Body of pancreas (tissue), 4 donors: ENCODE measurements at regions not wholly inside any gene's neighbourhood (a gene's known extent, or its start where the extent isn't known, plus 50 kb on each side); places are given as distances from the start of the nearest gene placed in this dataset.
A peak's percentile ranks its signal among the peaks of the same experiment; 100 is the strongest.

Experiments used
- ATAC-seq: fragments of 150-250 bp; one replicate; pipeline ENCODE4 v1.9.1; 2016
- DNase-seq, 4 donors: peaks; one replicate each; pipeline ENCODE4 v3.0.0-alpha.2; 2019
- H3K27ac ChIP-seq, 4 donors: fragments of 200-600 bp; sonication (generic); 1 replicate in 3 of 4; 2 replicates in 1 of 4; pipeline versions ENCODE4 v1.5.1 to v1.6.1; 2016 to 2019; ENCODE audit warnings: mild to moderate bottlenecking in 1 of 4, mixed read lengths in 1 of 4, moderate library complexity in 1 of 4
- H3K27me3 ChIP-seq, 2 donors: fragments of 200-600 bp; sonication (generic); one replicate each; pipeline ENCODE4 v1.6.0; 2016; ENCODE audit warnings: mild to moderate bottlenecking in 1 of 2
- H3K36me3 ChIP-seq, 2 donors: fragments of 200-600 bp; sonication (generic); replicated peaks in 1 of 2; 2 replicates each; pipeline ENCODE4 v1.5.1; 2016; ENCODE audit warnings: low read depth in 2 of 2; ENCODE audit not compliant: insufficient read depth in 1 of 2
- H3K4me1 ChIP-seq: fragments of 200-600 bp; sonication (generic); one replicate; pipeline ENCODE4 v1.6.0; 2016
- H3K4me3 ChIP-seq, 2 donors: fragments of 200-600 bp; sonication (generic); 1 replicate in 1 of 2; 2 replicates in 1 of 2; pipeline ENCODE4 v1.5.1; 2016 to 2019
- H3K9me3 ChIP-seq, 3 donors: fragments of 200-600 bp; sonication (generic); 1 replicate in 2 of 3; 2 replicates in 1 of 3; pipeline ENCODE4 v1.5.1; 2016
- CTCF ChIP-seq, 7 experiments: fragments of 450-650 bp in 4 of 7; fragments of 200-600 bp in 3 of 7; sonication (generic) in 3 of 7; IDR thresholded peaks; one replicate each; pipeline ENCODE4 v1.5.1; 2016 to 2019; ENCODE audit warnings: antibody characterized with exemption in 7 of 7
- POLR2A ChIP-seq, 3 donors: fragments of 450-650 bp; IDR thresholded peaks; one replicate each; pipeline ENCODE4 v1.6.1; 2016; ENCODE audit warnings: antibody characterized with exemption in 3 of 3, mild to moderate bottlenecking in 2 of 3
- WGBS, 2 donors: methylation state at CpG; one replicate each; pipeline ENCODE4 v1.1.5; 2017; 5-methylcytosine and 5-hydroxymethylcytosine counted together
- intact Hi-C: fragments of 100-400 bp; cut with DNase I; formaldehyde crosslinking; loops from one replicate; pipeline ENCODE4 v1.15.1; 2023

- 59 to 63% methylated on average over 1 of the region's 1 CpG for WGBS, 2 donors
- Histone ChIP-seq H3K4me1 (no peaks in the 10 kb centered on the region), H3K36me3 (no peaks in the 10 kb centered on the region), H3K4me3 (no peak overlapping the region), H3K27ac (no peak overlapping the region), H3K27me3 (no peaks in the 10 kb centered on the region), H3K9me3 (no peaks in the 10 kb centered on the region)
- DNase-seq (no peak), ATAC-seq (no peak)
- intact Hi-C loops = no loop called here
- no peak for TF ChIP-seq CTCF (IDR thresholded peaks at IDR 0.05)
- TF ChIP-seq POLR2A (IDR thresholded peaks at IDR 0.05) = no peak
Measured at GRCh38 chr2:176492583-176492982, 223.3 kb downstream of the MTX2 start.

- no peak overlapping the region for H3K4me3 ChIP-seq
- H3K27ac ChIP-seq = no peak overlapping the region
- DNase-seq = no peak
- no peaks in the 10 kb centered on the region for H3K4me1 ChIP-seq
- ATAC-seq = no peak
- H3K9me3 ChIP-seq = no peaks in the 10 kb centered on the region
- H3K36me3 ChIP-seq = no peaks in the 10 kb centered on the region
- intact Hi-C loops = no loop called here
- H3K27me3 ChIP-seq = no peaks in the 10 kb centered on the region
- TF ChIP-seq POLR2A (IDR thresholded peaks at IDR 0.05) (no peak), CTCF (IDR thresholded peaks at IDR 0.05) (no peak)
- 77 to 79% methylated on average over 7 of the region's 7 CpGs for WGBS, 2 donors
Measured at GRCh38 chr2:176493226-176493825, 224.1 kb downstream of the MTX2 start.

GRCh38 chr2:176493909-176494308, 224.7 kb downstream of the MTX2 start:
- H3K36me3 ChIP-seq = no peaks in the 10 kb centered on the region
- no peak for ATAC-seq
- H3K4me1 ChIP-seq = no peaks in the 10 kb centered on the region
- H3K9me3 ChIP-seq = no peaks in the 10 kb centered on the region
- TF ChIP-seq CTCF (IDR thresholded peaks at IDR 0.05) (no peak), POLR2A (IDR thresholded peaks at IDR 0.05) (no peak)
- intact Hi-C loops = no loop called here
- no peak for DNase-seq
- no peaks in the 10 kb centered on the region for H3K27me3 ChIP-seq
- WGBS, 2 donors = 68 to 73% methylated on average over 3 of the region's 3 CpGs
- H3K4me3 ChIP-seq = no peak overlapping the region
- H3K27ac ChIP-seq = no peak overlapping the region

GRCh38 chr2:176494949-176495353, 225.7 kb downstream of the MTX2 start:
- ATAC-seq (no peak), DNase-seq (peak in 3 of 4 donors; percentile 20 to 47 (median 31))
- Histone ChIP-seq H3K27ac (no peak overlapping the region), H3K27me3 (no peaks in the 10 kb centered on the region), H3K9me3 (no peaks in the 10 kb centered on the region), H3K4me3 (no peak overlapping the region), H3K36me3 (no peaks in the 10 kb centered on the region), H3K4me1 (no peaks in the 10 kb centered on the region)
- 42 to 43% methylated on average over 2 of the region's 2 CpGs for WGBS, 2 donors
- TF ChIP-seq CTCF (IDR thresholded peaks at IDR 0.05) (no peak), POLR2A (IDR thresholded peaks at IDR 0.05) (no peak)
- intact Hi-C loops = no loop called here

GRCh38 chr2:176495826-176496225, 226.6 kb downstream of the MTX2 start:
- WGBS, 2 donors = 60 to 69% methylated on average over 3 of the region's 3 CpGs
- DNase-seq = no peak
- no peak for TF ChIP-seq CTCF (IDR thresholded peaks at IDR 0.05)
- no peak for TF ChIP-seq POLR2A (IDR thresholded peaks at IDR 0.05)
- Histone ChIP-seq H3K27ac (no peak overlapping the region), H3K9me3 (no peaks in the 10 kb centered on the region), H3K27me3 (no peaks in the 10 kb centered on the region), H3K4me3 (no peak overlapping the region), H3K36me3 (no peaks in the 10 kb centered on the region), H3K4me1 (no peaks in the 10 kb centered on the region)
- no peak for ATAC-seq
- intact Hi-C loops = no loop called here
